ENCODE measurements at regions not wholly inside any gene's neighbourhood (a gene's known extent, or its start where the extent isn't known, plus 50 kb on each side); places are given as distances from the start of the nearest gene placed in this dataset.

DNA sequence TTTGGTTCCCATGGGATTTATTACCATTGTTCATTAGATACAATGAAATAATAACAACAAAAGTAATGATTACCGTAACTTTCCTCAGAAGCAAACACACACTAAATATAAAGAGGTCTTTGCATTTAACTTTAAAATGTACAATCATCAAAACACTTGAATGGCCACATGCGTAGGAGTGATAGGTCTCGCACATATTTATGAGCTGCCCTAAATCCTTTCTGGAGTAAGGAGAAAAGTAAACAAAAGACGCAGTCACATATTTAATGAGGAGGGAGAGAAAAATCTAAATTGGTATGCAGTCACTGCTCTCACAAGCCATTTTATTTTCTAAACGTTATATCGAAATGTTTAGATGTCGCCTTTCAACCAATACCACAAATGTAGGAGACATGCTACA lies 129.4 kb upstream of the TCF21 start:
- no peak for DNase-seq (ENCODE audit: low read depth, low spot score)
- CTCF ChIA-PET = no interaction called here
- Histone ChIP-seq H3K4me1 (ENCODE audit: control insufficient read depth, extremely low read depth, insufficient read depth, low read length) (no peaks in the 10 kb centered on the region), H3K4me2 (ENCODE audit: insufficient read depth, low read length) (no peak overlapping the region), H4K20me1 (replicated peaks; ENCODE audit: control insufficient read depth, extremely low read depth, insufficient read depth, low read length) (no peaks in the 10 kb centered on the region), H3K27me3 (ENCODE audit: control insufficient read depth in 2 of 2, insufficient read depth in 2 of 2, low read length in 2 of 2) (peaks cover 3 to 16% of the 10 kb centered on the region in 2 experiments), H3K36me3 (ENCODE audit: control insufficient read depth in 2 of 2, extremely low read depth in 1 of 2, insufficient read depth in 2 of 2, low read length in 2 of 2) (no peaks in the 10 kb centered on the region), H3K27ac (ENCODE audit: insufficient read depth, low read depth, low read length) (no peak overlapping the region), H3K9ac (replicated peaks; ENCODE audit: extremely low read depth, insufficient read depth, low read length) (no peak overlapping the region), H2AFZ (ENCODE audit: low read depth, low read length) (no peak overlapping the region), H3K9me1 (replicated peaks; ENCODE audit: control insufficient read depth, extremely low read depth, insufficient read depth, low read length) (no peaks in the 10 kb centered on the region), H3K79me2 (ENCODE audit: control insufficient read depth, insufficient read depth, low read length) (no peaks in the 10 kb centered on the region), H3K9me3 (replicated peaks; ENCODE audit: control insufficient read depth, insufficient read depth, low read length) (no peaks in the 10 kb centered on the region), H3K4me3 (replicated peaks in 1 of 3; ENCODE audit: insufficient read depth in 1 of 3, low read depth in 1 of 3, low read length in 3 of 3) (no peak overlapping the region)
- TF ChIP-seq, protein P1, sequence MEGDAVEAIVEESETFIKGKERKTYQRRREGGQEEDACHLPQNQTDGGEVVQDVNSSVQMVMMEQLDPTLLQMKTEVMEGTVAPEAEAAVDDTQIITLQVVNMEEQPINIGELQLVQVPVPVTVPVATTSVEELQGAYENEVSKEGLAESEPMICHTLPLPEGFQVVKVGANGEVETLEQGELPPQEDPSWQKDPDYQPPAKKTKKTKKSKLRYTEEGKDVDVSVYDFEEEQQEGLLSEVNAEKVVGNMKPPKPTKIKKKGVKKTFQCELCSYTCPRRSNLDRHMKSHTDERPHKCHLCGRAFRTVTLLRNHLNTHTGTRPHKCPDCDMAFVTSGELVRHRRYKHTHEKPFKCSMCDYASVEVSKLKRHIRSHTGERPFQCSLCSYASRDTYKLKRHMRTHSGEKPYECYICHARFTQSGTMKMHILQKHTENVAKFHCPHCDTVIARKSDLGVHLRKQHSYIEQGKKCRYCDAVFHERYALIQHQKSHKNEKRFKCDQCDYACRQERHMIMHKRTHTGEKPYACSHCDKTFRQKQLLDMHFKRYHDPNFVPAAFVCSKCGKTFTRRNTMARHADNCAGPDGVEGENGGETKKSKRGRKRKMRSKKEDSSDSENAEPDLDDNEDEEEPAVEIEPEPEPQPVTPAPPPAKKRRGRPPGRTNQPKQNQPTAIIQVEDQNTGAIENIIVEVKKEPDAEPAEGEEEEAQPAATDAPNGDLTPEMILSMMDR (IDR thresholded peaks at IDR 0.05; ENCODE audit: extremely low read depth in 1 of 2, insufficient read depth in 1 of 2, low read depth in 1 of 2, low read length in 2 of 2) = no peak
- TF ChIP-seq EZH2 (IDR thresholded peaks at IDR 0.05; ENCODE audit: borderline replicate concordance, low read depth, low read length, severe bottlenecking) = no peak
- no peak for TF ChIP-seq POLR2AphosphoS5 (IDR thresholded peaks at IDR 0.05; ENCODE audit: insufficient read depth, low read depth, low read length)
- TF ChIP-seq, protein P2, sequence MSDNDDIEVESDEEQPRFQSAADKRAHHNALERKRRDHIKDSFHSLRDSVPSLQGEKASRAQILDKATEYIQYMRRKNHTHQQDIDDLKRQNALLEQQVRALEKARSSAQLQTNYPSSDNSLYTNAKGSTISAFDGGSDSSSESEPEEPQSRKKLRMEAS (IDR thresholded peaks at IDR 0.05; ENCODE audit: insufficient read depth, insufficient read length) = no peak
- TF ChIP-seq MYC (IDR thresholded peaks at IDR 0.05; ENCODE audit: low read depth, low read length) = no peak
- TF ChIP-seq JUN (IDR thresholded peaks at IDR 0.05; ENCODE audit: borderline replicate concordance, insufficient read depth, insufficient read length, low read depth) = no peak
- TF ChIP-seq FOS (IDR thresholded peaks at IDR 0.05; ENCODE audit: borderline replicate concordance, insufficient read depth, low read length) = no peak
- TF ChIP-seq GATA2 (IDR thresholded peaks at IDR 0.05; ENCODE audit: insufficient read depth, insufficient read length, low read depth, low read length) = no peak
- TF ChIP-seq POLR2A (IDR thresholded peaks at IDR 0.05; ENCODE audit: low read depth, low read length) = no peak
- FAIRE-seq = no peak
- BruUV-seq (replicated peaks) = no TSS peak
- intact Hi-C loops (cut with micrococcal nuclease) = no loop called here
- POLR2A ChIA-PET = no interaction called here
- dilution Hi-C loops (cut with MboI; ENCODE audit: extremely low pct_ligation_motif_present, low sequenced_read_pairs) = no loop called here
